ENCODE measurements at regions not wholly inside any gene's neighbourhood (a gene's known extent, or its start where the extent isn't known, plus 50 kb on each side); places are given as distances from the start of the nearest gene placed in this dataset.

- Mint-ChIP-seq H3K4me3 (no peak overlapping the region), H3K9me3 (peaks cover 19% of the 10 kb centered on the region), H3K36me3 (ENCODE audit: low read depth) (no peaks in the 10 kb centered on the region), H3K27ac (no peak overlapping the region), H3K4me1 (no peaks in the 10 kb centered on the region), H3K27me3 (ENCODE audit: insufficient read depth) (peaks cover 8% of the 10 kb centered on the region)
- no peak overlapping the region for H3K9ac ChIP-seq (ENCODE audit: extremely low read depth, low read length, poor library complexity, severe bottlenecking)
- 90% methylated on average over 3 of the region's 3 CpGs; no CpG with 5 or more reads in 1 of the 2 experiments for WGBS, 2 experiments (ENCODE audit: insufficient coverage in 1 of 2, insufficient read length in 1 of 2)
- H3K4me1 ChIP-seq (ENCODE audit: control insufficient read depth, insufficient read depth, low read length) = no peaks in the 10 kb centered on the region
- peaks cover 5% of the 10 kb centered on the region for H3K9me3 ChIP-seq (ENCODE audit: control insufficient read depth, low read length)
- H3K36me3 ChIP-seq (ENCODE audit: control insufficient read depth, insufficient read depth, low read length) = no peaks in the 10 kb centered on the region
- H3K4me3 ChIP-seq (ENCODE audit: low read length) = no peak overlapping the region
- no peak for TF ChIP-seq CTCF (conservative IDR thresholded peaks at IDR 0.05)
- H3K27me3 ChIP-seq (ENCODE audit: control insufficient read depth, insufficient read depth, low read length, poor library complexity, severe bottlenecking) = no peaks in the 10 kb centered on the region
- H3K27ac ChIP-seq (ENCODE audit: low read depth, low read length) = no peak overlapping the region
- DNase-seq = no peak
Measured at GRCh38 chr13:95497381-95497807, 55.1 kb upstream of the CLDN10 start.

- H3K27me3 Mint-ChIP-seq (ENCODE audit: insufficient read depth) = peaks cover 8% of the 10 kb centered on the region
- peaks cover 19% of the 10 kb centered on the region for H3K9me3 Mint-ChIP-seq
- H3K27ac Mint-ChIP-seq = no peak overlapping the region
- H3K4me1 Mint-ChIP-seq = no peaks in the 10 kb centered on the region
- no peak overlapping the region for H3K4me3 Mint-ChIP-seq
- no peak overlapping the region for H3K9ac ChIP-seq (ENCODE audit: extremely low read depth, low read length, poor library complexity, severe bottlenecking)
- H3K36me3 Mint-ChIP-seq (ENCODE audit: low read depth) = no peaks in the 10 kb centered on the region
- no peak overlapping the region for H3K27ac ChIP-seq (ENCODE audit: low read depth, low read length)
- no peak for TF ChIP-seq CTCF (conservative IDR thresholded peaks at IDR 0.05)
- no peaks in the 10 kb centered on the region for H3K4me1 ChIP-seq (ENCODE audit: control insufficient read depth, insufficient read depth, low read length)
- H3K4me3 ChIP-seq (ENCODE audit: low read length) = no peak overlapping the region
- WGBS, 2 experiments (ENCODE audit: insufficient coverage in 1 of 2, insufficient read length in 1 of 2) = 92 to 95% methylated on average over 7 to 8 of the region's 8 CpGs
- no peaks in the 10 kb centered on the region for H3K27me3 ChIP-seq (ENCODE audit: control insufficient read depth, insufficient read depth, low read length, poor library complexity, severe bottlenecking)
- no peak for DNase-seq
- no peaks in the 10 kb centered on the region for H3K36me3 ChIP-seq (ENCODE audit: control insufficient read depth, insufficient read depth, low read length)
- H3K9me3 ChIP-seq (ENCODE audit: control insufficient read depth, low read length) = peaks cover 5% of the 10 kb centered on the region
Measured at GRCh38 chr13:95498886-95499285, 53.6 kb upstream of the CLDN10 start.

- 86 to 94% methylated on average over 5 to 6 of the region's 6 CpGs for WGBS, 2 experiments (ENCODE audit: insufficient coverage in 1 of 2, insufficient read length in 1 of 2)
- Histone ChIP-seq H3K4me1 (ENCODE audit: control insufficient read depth, insufficient read depth, low read length) (no peaks in the 10 kb centered on the region), H3K9me3 (ENCODE audit: control insufficient read depth, low read length) (peaks cover 5% of the 10 kb centered on the region), H3K4me3 (ENCODE audit: low read length) (no peak overlapping the region), H3K36me3 (ENCODE audit: control insufficient read depth, insufficient read depth, low read length) (no peaks in the 10 kb centered on the region), H3K27ac (ENCODE audit: low read depth, low read length) (no peak overlapping the region), H3K9ac (ENCODE audit: extremely low read depth, low read length, poor library complexity, severe bottlenecking) (no peak overlapping the region), H3K27me3 (ENCODE audit: control insufficient read depth, insufficient read depth, low read length, poor library complexity, severe bottlenecking) (no peaks in the 10 kb centered on the region)
- no peaks in the 10 kb centered on the region for H3K36me3 Mint-ChIP-seq (ENCODE audit: low read depth)
- H3K27ac Mint-ChIP-seq = no peak overlapping the region
- DNase-seq = no peak
- H3K27me3 Mint-ChIP-seq (ENCODE audit: insufficient read depth) = peaks cover 8% of the 10 kb centered on the region
- TF ChIP-seq CTCF (conservative IDR thresholded peaks at IDR 0.05) = no peak
- peaks cover 19% of the 10 kb centered on the region for H3K9me3 Mint-ChIP-seq
- peaks cover 3% of the 10 kb centered on the region for H3K4me1 Mint-ChIP-seq
- H3K4me3 Mint-ChIP-seq = no peak overlapping the region
Measured at GRCh38 chr13:95499811-95500712, 52.5 kb upstream of the CLDN10 start.
